WTC11 (cell line): ENCODE measurements at regions not wholly inside any gene's neighbourhood (a gene's known extent, or its start where the extent isn't known, plus 50 kb on each side); places are given as distances from the start of the nearest gene placed in this dataset.

ENCODE experiments used
- ATAC-seq: fragments of 200-7000 bp; cut with Tn5 transposase; 2 replicates; pipeline ENCODE4 v1.10.0; 2021; ENCODE audit warnings: mild to moderate bottlenecking, moderate library complexity
- CTCF ChIA-PET: fragments of 300-600 bp; sonication (Branson Sonifier 250); formaldehyde crosslinking; loops from one replicate; lab custom pipeline; 2021; ENCODE audit warnings: antibody characterized with exemption; lab: Charles Lee
- POLR2A ChIA-PET: fragments of 350-600 bp; sonication (Branson Sonifier 250); formaldehyde crosslinking; loops from one replicate; lab custom pipeline; 2021; ENCODE audit warnings: antibody characterized with exemption; lab: Charles Lee
- DNase-seq: peaks from one replicate; pipeline ENCODE4 v3.0.0; 2021; ENCODE audit warnings: low spot score
- H3K27ac Mint-ChIP-seq: 2 replicates; pipeline ENCODE4 v1.8.0; 2021; ENCODE audit warnings: mixed read lengths
- H3K27me3 Mint-ChIP-seq: 2 replicates; pipeline ENCODE4 v1.8.0; 2021; ENCODE audit warnings: low read depth, mild to moderate bottlenecking, moderate library complexity, mixed read lengths
- H3K36me3 Mint-ChIP-seq: 2 replicates; pipeline ENCODE4 v1.8.0; 2021; ENCODE audit warnings: mixed read lengths
- H3K4me1 Mint-ChIP-seq: 2 replicates; pipeline ENCODE4 v1.8.0; 2022; ENCODE audit warnings: mixed read lengths
- H3K4me3 Mint-ChIP-seq: 2 replicates; pipeline ENCODE4 v1.8.0; 2021; ENCODE audit warnings: mild to moderate bottlenecking, moderate library complexity, mixed read lengths
- H3K9me3 Mint-ChIP-seq: 2 replicates; pipeline ENCODE4 v1.8.0; 2021; ENCODE audit warnings: mixed read lengths
- CREB1 ChIP-seq: sonication (generic); formaldehyde crosslinking; IDR thresholded peaks from 2 replicates; pipeline ENCODE4 v1.8.0; 2023; ENCODE audit warnings: mild to moderate bottlenecking, missing genetic modification reagents
- ELF4 ChIP-seq: sonication (generic); formaldehyde crosslinking; IDR thresholded peaks from 2 replicates; pipeline ENCODE4 v1.8.1; 2022; ENCODE audit warnings: low read depth, mild to moderate bottlenecking, moderate library complexity, missing genetic modification reagents
- GABPB1 ChIP-seq: sonication (generic); formaldehyde crosslinking; IDR thresholded peaks from 2 replicates; pipeline ENCODE4 v1.8.1; 2023; ENCODE audit warnings: mild to moderate bottlenecking, missing genetic modification reagents
- GTF2I ChIP-seq: fragments of 250-450 bp; sonication (Bioruptor Pico); conservative IDR thresholded peaks from 2 replicates; pipeline ENCODE4 v1.4.0; 2021; ENCODE audit warnings: mild to moderate bottlenecking
- JAZF1 ChIP-seq: fragments of 250-450 bp; sonication (Bioruptor Pico); IDR thresholded peaks from 2 replicates; pipeline ENCODE4 v1.9.0; 2021; ENCODE audit warnings: moderate library complexity, mild to moderate bottlenecking, inconsistent platforms
- MXD4 ChIP-seq: fragments of 250-450 bp; sonication (Bioruptor Pico); IDR thresholded peaks from 2 replicates; pipeline ENCODE4 v1.8.0; 2021; ENCODE audit warnings: mild to moderate bottlenecking, moderate library complexity, borderline replicate concordance
- TP53 ChIP-seq: sonication (generic); formaldehyde crosslinking; IDR thresholded peaks from 2 replicates; pipeline ENCODE4 v1.8.1; 2023; ENCODE audit warnings: mild to moderate bottlenecking, missing genetic modification reagents
- ZNF416 ChIP-seq: fragments of 250-450 bp; sonication (Bioruptor Pico); IDR thresholded peaks from 2 replicates; pipeline ENCODE4 v1.9.0; 2021; ENCODE audit warnings: mild to moderate bottlenecking, inconsistent platforms
- TF ChIP-seq, protein P1 (sequence below): fragments of 250-450 bp; sonication (Bioruptor Pico); IDR thresholded peaks from 2 replicates; pipeline ENCODE4 v1.9.0; 2021; ENCODE audit warnings: mild to moderate bottlenecking
- TF ChIP-seq, protein P2 (sequence below): sonication (generic); formaldehyde crosslinking; IDR thresholded peaks from 2 replicates; pipeline ENCODE4 v1.8.1; 2022; ENCODE audit warnings: mild to moderate bottlenecking, moderate library complexity, missing genetic modification reagents
- TF ChIP-seq, protein P3 (sequence below): fragments of 200-600 bp; IDR thresholded peaks from 2 replicates; pipeline ENCODE4 v1.8.0; 2022; ENCODE audit warnings: antibody characterized with exemption
- TF ChIP-seq, protein P4 (sequence below): sonication (generic); formaldehyde crosslinking; IDR thresholded peaks from 2 replicates; pipeline ENCODE4 v1.8.1; 2023; ENCODE audit warnings: mild to moderate bottlenecking, missing genetic modification reagents
- TF ChIP-seq, protein P5 (sequence below): sonication (generic); formaldehyde crosslinking; IDR thresholded peaks from 2 replicates; pipeline ENCODE4 v1.8.0; 2023; ENCODE audit warnings: missing genetic modification reagents, mild to moderate bottlenecking, borderline replicate concordance

DNA sequence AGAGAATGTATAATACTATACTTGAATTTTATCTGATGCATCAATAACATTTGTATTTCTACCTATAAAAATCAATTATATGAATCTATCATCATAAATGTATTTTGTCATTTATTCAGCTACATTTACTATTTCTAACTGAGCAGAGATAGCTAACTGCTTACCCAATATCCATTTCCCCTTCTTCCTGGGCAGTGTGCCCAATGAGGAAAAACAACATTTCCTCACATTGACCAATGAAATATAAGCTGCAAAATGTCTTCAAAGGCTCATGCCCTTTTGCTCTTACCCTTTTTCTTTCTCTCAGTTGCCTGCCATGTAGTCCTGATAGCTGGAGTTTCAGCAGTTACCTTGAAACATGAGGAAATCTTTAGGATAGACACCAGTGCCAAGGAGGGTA, 385.8 kb upstream of the PCSK5 start:
- H3K4me1 Mint-ChIP-seq, result no peaks in the 10 kb centered on the region
- POLR2A ChIA-PET, result no interaction called here

More for the DNA sequence above, 385.8 kb upstream of the PCSK5 start:
- TF ChIP-seq, protein P1, sequence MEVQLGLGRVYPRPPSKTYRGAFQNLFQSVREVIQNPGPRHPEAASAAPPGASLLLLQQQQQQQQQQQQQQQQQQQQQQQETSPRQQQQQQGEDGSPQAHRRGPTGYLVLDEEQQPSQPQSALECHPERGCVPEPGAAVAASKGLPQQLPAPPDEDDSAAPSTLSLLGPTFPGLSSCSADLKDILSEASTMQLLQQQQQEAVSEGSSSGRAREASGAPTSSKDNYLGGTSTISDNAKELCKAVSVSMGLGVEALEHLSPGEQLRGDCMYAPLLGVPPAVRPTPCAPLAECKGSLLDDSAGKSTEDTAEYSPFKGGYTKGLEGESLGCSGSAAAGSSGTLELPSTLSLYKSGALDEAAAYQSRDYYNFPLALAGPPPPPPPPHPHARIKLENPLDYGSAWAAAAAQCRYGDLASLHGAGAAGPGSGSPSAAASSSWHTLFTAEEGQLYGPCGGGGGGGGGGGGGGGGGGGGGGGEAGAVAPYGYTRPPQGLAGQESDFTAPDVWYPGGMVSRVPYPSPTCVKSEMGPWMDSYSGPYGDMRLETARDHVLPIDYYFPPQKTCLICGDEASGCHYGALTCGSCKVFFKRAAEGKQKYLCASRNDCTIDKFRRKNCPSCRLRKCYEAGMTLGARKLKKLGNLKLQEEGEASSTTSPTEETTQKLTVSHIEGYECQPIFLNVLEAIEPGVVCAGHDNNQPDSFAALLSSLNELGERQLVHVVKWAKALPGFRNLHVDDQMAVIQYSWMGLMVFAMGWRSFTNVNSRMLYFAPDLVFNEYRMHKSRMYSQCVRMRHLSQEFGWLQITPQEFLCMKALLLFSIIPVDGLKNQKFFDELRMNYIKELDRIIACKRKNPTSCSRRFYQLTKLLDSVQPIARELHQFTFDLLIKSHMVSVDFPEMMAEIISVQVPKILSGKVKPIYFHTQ (CRISPR knock-in tag), result no peak
- TF ChIP-seq MXD4 (CRISPR knock-in tag), result no peak
- TF ChIP-seq, protein P2, sequence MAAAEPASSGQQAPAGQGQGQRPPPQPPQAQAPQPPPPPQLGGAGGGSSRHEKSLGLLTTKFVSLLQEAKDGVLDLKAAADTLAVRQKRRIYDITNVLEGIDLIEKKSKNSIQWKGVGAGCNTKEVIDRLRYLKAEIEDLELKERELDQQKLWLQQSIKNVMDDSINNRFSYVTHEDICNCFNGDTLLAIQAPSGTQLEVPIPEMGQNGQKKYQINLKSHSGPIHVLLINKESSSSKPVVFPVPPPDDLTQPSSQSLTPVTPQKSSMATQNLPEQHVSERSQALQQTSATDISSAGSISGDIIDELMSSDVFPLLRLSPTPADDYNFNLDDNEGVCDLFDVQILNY (CRISPR knock-in tag), result no peak
- TF ChIP-seq TP53 (CRISPR knock-in tag), result no peak
- no peak for TF ChIP-seq GABPB1 (CRISPR knock-in tag)
- TF ChIP-seq, protein P3, sequence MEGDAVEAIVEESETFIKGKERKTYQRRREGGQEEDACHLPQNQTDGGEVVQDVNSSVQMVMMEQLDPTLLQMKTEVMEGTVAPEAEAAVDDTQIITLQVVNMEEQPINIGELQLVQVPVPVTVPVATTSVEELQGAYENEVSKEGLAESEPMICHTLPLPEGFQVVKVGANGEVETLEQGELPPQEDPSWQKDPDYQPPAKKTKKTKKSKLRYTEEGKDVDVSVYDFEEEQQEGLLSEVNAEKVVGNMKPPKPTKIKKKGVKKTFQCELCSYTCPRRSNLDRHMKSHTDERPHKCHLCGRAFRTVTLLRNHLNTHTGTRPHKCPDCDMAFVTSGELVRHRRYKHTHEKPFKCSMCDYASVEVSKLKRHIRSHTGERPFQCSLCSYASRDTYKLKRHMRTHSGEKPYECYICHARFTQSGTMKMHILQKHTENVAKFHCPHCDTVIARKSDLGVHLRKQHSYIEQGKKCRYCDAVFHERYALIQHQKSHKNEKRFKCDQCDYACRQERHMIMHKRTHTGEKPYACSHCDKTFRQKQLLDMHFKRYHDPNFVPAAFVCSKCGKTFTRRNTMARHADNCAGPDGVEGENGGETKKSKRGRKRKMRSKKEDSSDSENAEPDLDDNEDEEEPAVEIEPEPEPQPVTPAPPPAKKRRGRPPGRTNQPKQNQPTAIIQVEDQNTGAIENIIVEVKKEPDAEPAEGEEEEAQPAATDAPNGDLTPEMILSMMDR, result no peak
- TF ChIP-seq, protein P4, sequence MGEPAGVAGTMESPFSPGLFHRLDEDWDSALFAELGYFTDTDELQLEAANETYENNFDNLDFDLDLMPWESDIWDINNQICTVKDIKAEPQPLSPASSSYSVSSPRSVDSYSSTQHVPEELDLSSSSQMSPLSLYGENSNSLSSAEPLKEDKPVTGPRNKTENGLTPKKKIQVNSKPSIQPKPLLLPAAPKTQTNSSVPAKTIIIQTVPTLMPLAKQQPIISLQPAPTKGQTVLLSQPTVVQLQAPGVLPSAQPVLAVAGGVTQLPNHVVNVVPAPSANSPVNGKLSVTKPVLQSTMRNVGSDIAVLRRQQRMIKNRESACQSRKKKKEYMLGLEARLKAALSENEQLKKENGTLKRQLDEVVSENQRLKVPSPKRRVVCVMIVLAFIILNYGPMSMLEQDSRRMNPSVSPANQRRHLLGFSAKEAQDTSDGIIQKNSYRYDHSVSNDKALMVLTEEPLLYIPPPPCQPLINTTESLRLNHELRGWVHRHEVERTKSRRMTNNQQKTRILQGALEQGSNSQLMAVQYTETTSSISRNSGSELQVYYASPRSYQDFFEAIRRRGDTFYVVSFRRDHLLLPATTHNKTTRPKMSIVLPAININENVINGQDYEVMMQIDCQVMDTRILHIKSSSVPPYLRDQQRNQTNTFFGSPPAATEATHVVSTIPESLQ (CRISPR knock-in tag), result no peak
- no peak for TF ChIP-seq JAZF1 (CRISPR knock-in tag)
- TF ChIP-seq, protein P5, sequence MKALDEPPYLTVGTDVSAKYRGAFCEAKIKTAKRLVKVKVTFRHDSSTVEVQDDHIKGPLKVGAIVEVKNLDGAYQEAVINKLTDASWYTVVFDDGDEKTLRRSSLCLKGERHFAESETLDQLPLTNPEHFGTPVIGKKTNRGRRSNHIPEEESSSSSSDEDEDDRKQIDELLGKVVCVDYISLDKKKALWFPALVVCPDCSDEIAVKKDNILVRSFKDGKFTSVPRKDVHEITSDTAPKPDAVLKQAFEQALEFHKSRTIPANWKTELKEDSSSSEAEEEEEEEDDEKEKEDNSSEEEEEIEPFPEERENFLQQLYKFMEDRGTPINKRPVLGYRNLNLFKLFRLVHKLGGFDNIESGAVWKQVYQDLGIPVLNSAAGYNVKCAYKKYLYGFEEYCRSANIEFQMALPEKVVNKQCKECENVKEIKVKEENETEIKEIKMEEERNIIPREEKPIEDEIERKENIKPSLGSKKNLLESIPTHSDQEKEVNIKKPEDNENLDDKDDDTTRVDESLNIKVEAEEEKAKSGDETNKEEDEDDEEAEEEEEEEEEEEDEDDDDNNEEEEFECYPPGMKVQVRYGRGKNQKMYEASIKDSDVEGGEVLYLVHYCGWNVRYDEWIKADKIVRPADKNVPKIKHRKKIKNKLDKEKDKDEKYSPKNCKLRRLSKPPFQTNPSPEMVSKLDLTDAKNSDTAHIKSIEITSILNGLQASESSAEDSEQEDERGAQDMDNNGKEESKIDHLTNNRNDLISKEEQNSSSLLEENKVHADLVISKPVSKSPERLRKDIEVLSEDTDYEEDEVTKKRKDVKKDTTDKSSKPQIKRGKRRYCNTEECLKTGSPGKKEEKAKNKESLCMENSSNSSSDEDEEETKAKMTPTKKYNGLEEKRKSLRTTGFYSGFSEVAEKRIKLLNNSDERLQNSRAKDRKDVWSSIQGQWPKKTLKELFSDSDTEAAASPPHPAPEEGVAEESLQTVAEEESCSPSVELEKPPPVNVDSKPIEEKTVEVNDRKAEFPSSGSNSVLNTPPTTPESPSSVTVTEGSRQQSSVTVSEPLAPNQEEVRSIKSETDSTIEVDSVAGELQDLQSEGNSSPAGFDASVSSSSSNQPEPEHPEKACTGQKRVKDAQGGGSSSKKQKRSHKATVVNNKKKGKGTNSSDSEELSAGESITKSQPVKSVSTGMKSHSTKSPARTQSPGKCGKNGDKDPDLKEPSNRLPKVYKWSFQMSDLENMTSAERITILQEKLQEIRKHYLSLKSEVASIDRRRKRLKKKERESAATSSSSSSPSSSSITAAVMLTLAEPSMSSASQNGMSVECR, result no peak
- TF ChIP-seq ELF4 (CRISPR knock-in tag), result no peak
- TF ChIP-seq ZNF416, result no peak
- no peak for TF ChIP-seq GTF2I
- no peak for TF ChIP-seq CREB1
- H3K27me3 Mint-ChIP-seq, result no peaks in the 10 kb centered on the region
- no peak overlapping the region for H3K27ac Mint-ChIP-seq
- H3K36me3 Mint-ChIP-seq, result peaks cover 3% of the 10 kb centered on the region; the same call in 1 of the 2 replicates
- H3K9me3 Mint-ChIP-seq, result peaks cover 21% of the 10 kb centered on the region
- no peak overlapping the region for H3K4me3 Mint-ChIP-seq
- CTCF ChIA-PET, result no interaction called here
- DNase-seq, result no peak
- no peak for ATAC-seq
